Suppressor macrophage treated with lipopolysaccharide for 4 hours (primary cell): ENCODE measurements at regions not wholly inside any gene's neighbourhood (a gene's known extent, or its start where the extent isn't known, plus 50 kb on each side); places are given as distances from the start of the nearest gene placed in this dataset.

Experiments
- DNase-seq: peaks from one replicate; pipeline ENCODE4 v3.0.0-alpha.2; 2020

DNA sequence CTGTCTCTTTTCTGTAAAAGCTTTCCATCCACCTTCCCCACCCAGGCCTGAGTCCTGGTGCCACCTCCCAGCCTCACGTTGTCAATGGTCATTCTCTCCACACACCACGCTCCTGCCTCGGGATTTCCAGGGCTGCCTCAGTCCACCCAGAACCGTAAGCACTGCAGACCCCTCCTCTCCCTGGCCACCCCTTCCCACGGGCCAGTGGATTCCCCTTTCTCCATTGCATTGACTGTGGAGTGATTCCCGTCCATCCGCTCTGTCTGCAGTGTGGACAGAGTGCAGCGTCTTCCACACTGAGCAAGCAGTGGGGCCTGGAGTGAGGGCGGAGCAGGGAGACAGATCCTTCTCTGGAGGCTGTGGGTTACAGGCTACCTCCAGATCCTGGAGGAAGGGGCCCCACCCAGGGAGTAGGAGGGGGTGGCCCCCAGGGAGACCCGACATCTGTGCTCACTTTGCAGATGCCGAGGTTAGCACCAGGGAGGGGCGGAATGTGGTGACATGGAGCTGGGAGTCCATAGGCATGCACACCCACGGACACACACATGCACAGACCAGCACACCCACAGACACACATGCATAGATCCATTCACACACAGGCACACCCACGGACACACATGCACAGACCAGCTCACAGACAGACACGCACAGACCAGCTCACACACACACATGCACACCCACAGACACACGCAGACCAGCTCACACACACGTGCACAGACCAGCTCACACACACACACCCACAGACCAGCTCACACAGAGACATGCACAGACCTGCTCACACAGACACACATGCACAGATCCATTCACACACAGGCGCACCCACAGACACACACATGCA lies 109.6 kb upstream of the B3GAT1 start:
- DNase-seq: no peak

GRCh38 chr11:134521001-134521400 lies 109.0 kb upstream of the B3GAT1 start:
- DNase-seq: no peak

DNA sequence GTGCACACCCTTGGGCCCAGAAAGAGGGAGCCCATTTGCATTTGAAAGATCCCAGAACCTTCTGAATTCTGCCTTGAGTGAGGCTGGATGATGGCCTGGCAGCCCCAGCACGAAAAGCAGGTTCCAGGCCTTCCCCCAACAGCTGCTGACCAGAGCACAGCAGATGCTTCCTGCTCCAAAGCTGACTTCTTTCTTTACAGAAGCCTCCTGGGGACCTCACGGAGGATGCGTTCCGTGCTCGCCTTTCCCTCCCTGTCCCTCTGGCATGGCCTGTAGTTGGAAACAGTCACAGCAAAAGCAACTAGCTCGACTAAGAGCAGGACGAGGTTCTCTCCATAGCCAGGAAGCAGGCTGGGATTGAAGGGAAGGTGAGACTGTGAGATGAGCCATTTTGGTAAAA lies 107.7 kb upstream of the B3GAT1 start:
- DNase-seq: no peak

DNA sequence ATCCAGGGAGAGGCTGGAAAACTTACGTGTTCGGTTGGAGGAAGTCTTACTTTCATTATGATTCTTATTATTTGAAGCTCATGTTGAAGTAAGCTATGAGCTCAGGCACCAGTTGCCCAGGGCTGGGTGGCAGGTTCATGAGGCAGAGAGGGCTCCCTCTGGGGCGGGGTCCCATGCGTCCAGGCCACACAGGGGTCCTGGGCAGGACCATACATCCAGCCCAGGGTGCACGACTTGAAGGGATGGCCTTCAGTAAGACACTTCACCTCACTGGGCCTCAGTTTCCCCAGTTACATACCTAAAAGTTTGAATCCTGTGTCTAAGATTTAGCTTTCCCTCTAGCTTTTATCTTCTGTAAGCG lies 107.3 kb upstream of the B3GAT1 start:
- no peak for DNase-seq

GRCh38 chr11:134518616-134519389 lies 106.8 kb upstream of the B3GAT1 start:
- DNase-seq: no peak

DNA sequence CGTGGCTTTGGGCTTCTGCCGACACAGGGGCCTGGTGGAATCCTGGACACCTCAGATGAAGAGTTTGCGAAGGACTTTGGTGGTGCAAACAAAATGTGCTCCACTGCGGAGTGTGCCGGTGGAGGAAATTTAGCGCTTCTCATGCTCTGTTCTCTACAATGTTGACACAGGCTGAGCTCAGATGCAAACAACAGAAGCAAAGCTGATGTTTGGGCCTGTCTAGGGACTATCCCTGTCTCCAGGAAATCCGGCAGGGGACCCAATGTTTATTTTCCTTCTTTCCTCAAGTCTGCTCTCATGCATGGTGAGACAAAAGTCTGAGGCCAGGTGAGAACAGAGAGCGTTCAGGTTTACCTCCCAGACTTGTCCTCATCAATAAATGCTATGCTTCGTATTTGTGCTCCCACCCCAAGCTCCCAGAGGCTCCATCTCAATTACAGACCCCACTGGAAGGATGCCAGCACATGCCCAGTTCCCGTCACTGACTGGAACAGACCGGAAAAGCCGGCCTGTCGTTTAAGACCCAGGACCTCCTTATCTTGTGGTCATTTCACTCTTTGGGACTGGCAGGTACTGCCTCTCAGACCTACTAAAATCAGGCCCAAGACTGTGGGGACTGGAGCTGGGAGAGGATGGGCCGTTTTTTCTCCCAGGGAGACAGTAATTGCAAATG lies 105.7 kb upstream of the B3GAT1 start:
- DNase-seq: no peak

DNA sequence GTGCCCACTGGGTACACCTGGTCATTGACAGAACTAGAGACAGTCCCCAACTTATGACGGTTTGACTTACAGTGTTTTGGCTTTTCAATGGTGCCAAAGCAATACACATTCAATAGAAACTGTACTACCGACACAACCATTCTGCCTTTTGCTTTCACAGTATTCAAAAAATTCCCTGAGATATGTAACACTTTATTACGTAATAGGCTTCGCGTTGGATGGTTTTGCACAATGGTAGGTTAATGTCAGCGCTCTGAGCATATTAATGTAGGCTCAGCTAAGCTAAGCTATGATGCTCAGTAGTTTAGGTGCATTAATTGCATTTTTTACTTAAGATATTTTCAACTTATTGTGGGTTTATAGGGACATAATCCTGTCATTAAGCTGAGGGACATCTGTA lies 105.1 kb upstream of the B3GAT1 start:
- no peak for DNase-seq

GRCh38 chr11:134516529-134516928 lies 104.5 kb upstream of the B3GAT1 start:
- DNase-seq: no peak

DNA sequence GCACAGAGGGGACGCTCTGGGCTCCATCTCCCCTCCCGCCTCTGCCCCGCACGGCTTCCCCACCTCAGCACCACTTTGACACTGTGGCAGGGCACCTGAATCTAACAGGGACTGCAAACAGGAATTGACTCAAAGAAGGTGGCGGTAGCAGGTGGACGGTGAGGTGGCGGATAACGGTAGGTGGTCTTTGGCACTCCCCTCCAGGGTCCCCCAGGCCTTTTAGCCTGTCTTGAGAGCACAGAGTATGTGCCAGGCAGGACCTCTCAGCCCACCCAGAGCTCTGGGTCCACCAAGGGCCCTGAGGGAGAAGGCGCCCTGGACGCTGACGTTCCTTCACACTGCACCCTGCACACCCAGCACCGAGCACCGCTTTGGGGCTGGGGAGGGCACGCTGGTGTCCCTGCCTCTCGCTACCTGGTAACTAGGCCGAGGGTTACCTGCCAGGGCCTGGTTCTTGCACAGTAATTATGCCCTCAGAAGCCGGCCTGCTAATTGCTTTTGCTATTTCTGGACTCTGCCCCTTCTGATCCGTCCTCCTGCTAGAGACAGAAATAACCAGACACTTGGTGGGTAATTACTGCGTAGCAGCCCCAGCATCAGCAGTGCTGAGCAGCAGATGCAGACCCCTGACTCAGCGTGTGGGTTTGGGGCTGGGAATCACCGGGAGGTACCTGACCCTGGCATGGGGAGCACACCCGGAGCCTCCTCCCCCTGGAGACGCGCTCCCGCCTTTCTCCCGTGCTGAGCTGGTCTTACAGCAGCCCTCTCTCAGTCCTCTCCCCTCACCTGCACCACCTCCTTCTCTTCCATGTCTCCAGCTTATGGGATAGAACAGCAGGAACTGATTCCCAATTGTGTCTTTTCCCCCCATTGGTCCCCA lies 103.3 kb upstream of the B3GAT1 start:
- DNase-seq: no peak

GRCh38 chr11:134514354-134514951 lies 102.4 kb upstream of the B3GAT1 start:
- DNase-seq: no peak

DNA sequence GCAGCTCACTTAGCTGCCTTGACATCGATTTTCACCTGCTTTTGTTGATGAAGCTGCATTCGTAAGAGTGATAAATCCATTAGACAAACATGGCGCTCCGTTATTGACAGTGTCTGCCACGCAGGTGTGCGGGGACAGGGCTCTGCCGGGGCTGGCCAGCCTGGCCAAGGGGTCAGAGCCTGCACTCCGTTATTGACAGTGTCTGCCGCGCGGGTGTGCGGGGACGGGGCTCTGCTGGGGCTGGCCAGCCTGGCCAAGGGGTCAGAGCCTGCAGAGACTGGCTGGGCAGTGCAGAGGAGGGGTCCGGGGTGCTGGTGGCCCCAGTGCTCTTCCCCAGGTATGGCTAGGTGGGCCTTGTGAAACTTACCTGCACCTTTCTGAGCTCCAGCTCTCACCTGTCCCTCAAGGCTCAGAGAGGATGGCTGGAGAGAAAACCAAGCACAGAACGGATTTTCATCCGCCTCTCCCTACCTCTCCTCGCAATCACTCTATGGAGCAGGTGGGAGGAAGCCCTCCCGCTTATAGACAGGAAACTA lies 101.6 kb upstream of the B3GAT1 start:
- no peak for DNase-seq

DNA sequence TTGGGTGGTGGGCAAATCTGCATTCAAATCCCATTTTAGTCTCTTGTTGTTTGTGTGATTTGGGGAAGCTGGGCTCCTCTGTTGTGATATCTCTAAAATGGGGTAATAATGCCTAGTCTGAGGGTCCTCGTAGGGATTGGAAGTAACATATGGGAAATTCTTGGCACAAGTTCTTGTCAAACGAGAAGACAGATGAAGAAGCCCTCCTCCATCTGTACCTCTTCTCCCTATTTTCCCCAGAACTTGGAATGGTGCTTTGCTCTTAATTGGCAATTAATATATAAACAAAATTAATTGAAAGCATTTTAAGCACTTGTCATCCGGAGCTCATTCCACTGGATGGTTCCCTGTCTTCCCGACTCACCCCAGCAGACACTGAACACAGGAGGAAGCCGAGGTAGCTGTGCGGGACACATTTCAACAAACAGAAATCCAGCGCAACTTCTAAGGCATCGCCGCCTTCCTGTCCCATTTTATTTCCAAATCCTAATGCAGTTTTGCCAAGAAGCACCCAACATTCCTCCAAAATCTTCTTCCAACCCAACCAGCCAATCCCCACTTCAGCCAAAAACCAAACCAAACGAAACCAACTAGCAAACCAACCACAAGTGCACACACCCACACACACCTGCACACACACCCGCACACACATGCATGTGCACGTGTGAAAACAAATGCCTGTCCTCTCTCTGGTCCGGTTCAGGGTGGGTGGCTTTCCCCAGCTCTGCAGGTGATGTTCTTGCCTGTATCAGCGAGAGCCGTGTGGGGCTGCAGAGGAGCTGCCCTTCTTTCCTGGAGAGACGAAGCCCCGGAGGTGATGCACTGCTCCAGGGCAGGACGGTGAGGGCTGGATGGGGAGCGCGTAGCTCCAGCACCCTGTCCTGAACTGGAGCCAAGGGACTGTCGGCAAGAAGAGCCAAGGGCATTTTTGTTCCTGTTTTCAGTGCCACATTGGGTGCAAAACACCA lies 100.8 kb upstream of the B3GAT1 start:
- DNase-seq: no peak

DNA sequence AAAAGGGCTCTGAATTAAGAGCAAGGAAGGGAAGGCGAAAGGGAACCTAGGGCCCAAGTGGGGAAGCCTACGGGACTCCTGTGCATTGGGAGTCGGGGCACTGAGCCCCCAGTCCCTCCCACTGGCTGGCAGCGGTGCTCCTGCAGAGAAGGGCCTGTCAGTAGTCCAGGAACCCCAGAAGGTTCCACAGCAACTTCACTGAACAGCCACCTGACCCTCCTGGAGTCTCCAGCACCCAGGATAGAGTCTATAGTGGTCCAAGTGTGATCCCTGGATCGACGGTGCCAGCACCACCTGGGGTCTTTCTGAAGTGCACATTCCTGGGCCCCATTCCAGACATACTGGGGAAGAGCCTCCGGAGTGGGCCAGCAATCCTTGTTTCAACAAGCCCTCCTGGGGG lies 100.0 kb upstream of the B3GAT1 start:
- no peak for DNase-seq

- DNase-seq: no peak
Measured at GRCh38 chr11:134511255-134511654, 99.2 kb upstream of the B3GAT1 start.

- no peak for DNase-seq
Measured at GRCh38 chr11:134510233-134511040, 98.4 kb upstream of the B3GAT1 start.

DNA sequence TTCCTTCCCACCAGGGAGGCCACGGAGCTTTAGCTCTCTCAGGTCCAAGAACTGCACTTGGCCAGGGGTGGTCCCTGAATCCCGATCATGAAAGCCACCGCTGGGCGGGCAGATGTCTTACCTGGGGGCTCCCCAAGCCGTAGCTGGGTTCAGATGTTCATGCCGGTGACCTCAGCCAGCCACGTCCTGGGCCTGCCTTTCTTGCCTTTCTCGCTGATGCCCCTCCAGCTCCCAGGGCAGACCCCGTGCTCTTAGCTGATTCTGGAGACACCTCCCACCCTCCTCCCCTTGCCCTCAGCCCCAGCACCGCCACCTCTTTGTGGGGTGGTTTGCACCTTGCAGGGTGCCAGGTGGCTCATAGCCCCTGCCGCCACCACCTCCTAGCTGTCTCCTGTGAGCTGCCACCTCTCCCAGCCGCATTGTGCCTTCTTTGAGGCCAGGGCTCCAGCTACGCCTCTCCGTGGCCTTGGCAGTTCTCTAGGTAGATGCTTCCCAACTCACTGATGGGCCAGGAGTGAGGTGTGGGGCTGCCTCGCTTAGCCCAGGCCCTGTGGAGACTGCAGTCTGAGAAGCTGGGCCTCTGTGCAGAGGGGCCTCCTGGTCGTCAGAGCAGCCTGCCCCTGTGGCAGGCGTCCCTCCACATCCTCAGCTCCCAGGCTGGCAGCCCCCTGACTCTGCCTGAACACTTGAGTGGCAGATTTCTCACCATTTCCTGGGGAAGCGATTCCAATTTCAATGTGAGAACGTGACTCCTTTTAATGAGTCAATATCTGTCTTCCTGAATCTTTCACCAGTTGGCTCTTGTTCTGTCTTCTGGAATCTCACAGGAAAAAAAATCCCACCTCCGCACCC lies 97.6 kb upstream of the B3GAT1 start:
- no peak for DNase-seq

- no peak for DNase-seq
Measured at GRCh38 chr11:134508219-134508990, 96.4 kb upstream of the B3GAT1 start.

GRCh38 chr11:134506046-134506445 lies 94.0 kb upstream of the B3GAT1 start:
- DNase-seq: no peak
